ENCODE measurements at regions not wholly inside any gene's neighbourhood (a gene's known extent, or its start where the extent isn't known, plus 50 kb on each side); places are given as distances from the start of the nearest gene placed in this dataset.
"Not testable (repeated sequence)": the region's sequence is repeated elsewhere in the genome, so short reads cannot be mapped to it uniquely, and the experiment has no call there.

DNA sequence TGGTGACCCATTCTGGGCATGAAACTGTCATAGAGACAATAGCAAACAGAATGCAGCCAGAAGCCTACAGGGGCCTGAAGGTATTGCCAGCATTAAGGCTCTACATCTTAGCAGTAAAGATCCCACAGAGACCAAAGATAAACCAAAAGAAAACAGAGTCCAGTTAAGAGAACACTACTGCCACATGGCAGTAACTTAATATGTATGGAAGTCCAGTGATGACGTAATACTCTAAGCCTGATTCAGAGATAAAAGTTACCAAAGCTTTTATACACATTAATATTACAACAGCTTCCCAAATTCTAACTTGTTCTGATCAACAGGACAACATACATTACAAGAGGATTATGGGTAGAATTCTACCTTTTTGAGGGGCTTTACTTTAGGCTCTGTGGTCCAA is 371.5 kb downstream of the PRELID2 start:
- no peak for DNase-seq (ENCODE audit: low spot score)

DNA sequence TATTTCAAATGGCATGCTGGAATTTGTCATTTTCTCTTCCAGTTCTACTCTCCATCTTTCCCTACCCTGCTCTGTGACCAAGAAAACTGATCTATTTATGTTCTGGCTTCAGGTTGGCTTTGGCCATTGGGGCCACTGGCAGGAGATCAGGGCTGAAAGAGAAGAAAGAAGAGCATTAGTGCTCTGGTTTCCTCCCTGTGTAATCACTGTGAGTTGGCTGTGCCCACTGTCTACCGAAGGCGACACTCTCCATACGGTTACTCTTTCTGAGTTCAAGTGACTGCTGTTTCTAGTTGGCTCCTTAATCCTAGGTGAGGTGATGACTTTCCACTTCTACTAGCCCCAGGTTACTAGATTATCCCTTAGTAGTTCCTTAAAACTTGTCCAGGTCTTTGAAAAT is 372.6 kb downstream of the PRELID2 start:
- no peak for DNase-seq (ENCODE audit: low spot score)

DNA sequence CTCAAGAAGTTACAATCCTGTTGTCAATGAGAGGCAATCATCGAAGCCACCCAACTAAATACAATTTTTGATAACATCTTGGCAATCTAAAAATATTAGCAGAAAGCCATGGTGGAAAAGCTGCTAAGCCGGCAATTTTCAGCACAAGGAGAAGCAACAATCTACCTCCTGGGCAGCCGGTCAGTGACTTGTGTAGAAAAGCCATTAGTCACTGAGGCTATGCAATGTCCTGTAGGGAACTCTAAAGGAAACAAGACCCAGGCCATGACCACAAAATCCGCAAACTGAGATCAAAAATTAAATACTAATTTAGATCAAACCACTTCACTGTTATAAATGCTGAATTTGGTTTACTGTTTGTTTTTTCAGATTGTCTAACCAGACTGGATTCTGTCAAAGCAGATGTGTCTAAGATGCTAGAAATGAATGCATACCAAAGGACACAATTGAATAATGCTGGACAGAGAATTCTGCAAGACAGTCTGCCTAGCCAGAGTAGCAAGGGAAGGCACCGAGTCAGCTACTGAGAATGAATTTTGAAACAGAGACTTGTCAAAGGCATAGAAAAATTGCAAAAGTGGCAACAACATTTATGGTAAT is 384.8 kb downstream of the PRELID2 start:
- no peak for DNase-seq (ENCODE audit: low spot score)

DNA sequence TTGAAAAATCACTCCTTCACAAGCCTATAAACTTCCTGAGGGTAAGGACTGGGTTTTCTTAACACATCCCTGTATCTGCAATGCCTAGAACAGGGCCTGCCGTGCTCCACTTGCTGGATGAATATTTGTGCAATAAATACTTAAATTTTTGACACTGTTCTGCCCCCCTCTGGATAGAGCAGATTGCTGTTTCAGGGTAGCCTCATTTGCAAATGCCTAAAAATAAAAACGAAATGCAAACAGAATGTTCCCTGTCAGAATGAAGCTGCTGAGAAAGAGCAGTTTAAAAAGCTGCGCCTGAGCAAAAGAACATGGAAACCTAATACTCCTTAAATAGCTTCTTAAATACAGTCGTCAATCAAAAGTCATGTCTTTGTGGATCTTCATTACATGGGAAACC is 385.3 kb downstream of the PRELID2 start:
- DNase-seq (ENCODE audit: low spot score) = no peak

DNA sequence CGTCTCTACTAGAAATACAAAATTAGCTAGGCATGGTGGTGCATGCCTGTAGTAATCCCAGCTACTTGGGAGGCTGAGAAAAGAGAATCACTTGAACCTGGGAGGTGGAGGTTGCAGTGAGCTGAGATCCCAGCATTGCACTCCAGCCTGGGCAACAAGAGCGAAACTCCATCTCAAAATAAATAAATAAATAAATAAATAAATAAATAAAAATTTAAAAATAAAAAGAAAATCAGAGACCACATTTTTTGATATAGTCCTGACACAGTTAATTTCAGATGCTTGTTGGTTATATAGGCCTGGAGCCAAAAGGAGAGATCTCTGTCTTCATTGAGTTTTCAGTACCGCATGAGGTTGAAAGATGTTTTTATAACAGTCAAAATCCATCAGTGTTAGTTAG is 388.3 kb downstream of the PRELID2 start:
- not testable (repeated sequence) for DNase-seq (ENCODE audit: low spot score)

DNA sequence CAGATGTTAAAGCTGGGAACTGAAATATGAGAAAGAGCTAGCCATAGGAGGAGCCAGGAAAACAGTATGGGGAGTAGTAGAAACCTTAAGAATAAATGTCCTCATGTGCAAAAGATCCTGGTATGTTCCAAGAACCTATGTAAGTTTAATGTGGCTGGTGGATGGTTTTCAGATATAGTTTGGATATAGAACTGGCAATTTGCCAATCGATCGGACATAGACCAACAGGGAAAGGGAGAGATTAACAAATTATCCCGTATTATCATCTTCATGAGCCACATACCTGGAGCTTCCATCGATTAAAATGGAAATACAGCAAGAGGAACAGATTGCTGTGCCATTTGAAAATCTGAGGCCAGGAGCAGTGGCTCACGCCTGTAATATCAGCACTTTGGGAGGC is 388.7 kb downstream of the PRELID2 start:
- DNase-seq (ENCODE audit: low spot score) = no peak

DNA sequence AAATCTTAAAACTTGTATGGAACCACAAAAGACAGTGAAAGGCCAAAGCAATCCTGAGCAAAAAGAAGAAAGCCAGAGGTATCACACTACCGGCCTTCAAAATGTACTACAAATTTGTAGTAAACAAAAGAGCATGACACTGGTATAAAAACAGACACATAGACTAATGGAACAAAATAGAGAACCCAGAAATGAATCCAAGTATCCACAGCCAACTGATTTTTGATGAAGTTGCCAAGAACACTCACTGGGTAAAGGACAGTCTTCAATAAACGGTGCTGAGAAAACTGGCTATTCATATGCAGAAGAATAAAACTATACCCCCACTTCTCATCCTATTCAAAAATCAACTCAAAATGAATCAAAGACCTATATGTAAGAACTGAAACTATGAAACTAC is 390.1 kb downstream of the PRELID2 start:
- no peak for DNase-seq (ENCODE audit: low spot score)

DNA sequence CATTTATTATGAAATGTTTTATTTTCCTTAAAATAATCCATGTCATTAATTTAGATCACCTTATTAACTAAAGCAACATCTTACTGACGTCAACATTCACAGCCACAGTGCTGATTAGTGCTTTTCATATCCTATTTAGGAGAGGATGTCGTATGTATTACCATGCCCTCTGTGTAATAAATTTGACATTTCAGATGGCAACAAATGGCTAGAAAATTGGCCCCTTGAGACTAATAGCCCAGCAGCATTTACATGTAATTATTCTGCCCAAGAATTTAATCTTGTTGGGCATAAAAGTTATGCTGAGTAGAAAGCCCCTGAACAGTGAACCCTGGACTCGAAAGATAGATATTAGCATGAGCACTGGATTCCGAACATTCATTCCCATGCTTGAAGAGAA is 391.2 kb downstream of the PRELID2 start:
- DNase-seq (ENCODE audit: low spot score) = no peak

DNA sequence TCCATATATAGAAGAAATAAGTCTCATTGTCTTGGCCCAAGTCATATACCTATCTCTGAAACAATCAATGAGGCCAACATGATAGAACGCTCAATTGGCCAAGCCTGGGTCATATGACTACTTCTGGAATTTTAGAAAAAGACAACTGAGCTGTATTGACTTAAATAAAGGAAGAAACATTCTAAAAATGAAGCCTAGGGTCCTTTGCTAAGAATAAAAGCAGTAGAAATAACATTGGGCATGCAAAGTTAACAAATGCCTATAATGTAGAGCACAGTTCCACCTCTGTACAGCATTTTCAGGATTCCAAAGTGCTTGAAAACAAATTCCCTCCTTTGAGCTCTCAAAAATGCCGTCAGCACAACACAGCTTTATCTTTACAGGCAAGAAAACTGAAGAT is 391.8 kb downstream of the PRELID2 start:
- no peak for DNase-seq (ENCODE audit: low spot score)

DNA sequence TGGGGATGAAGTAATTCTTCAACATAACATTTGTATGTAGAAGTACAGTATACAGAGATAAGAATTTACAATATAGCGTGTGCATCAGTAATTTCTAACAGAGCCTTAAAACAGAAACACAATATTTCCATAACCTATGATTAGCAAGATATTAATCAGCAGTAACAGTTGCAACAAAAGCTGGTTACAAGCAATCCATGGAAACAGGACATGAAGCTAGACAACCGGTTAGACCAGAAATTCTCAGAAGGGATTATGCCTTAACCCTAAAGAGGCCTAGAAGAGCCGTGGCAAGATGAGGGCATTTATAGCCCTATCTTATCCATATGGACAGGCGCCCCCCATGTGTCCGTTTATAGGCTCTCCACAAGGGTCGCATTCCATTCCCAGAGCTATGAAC is 392.5 kb downstream of the PRELID2 start:
- not testable (repeated sequence) for DNase-seq (ENCODE audit: low spot score)

DNA sequence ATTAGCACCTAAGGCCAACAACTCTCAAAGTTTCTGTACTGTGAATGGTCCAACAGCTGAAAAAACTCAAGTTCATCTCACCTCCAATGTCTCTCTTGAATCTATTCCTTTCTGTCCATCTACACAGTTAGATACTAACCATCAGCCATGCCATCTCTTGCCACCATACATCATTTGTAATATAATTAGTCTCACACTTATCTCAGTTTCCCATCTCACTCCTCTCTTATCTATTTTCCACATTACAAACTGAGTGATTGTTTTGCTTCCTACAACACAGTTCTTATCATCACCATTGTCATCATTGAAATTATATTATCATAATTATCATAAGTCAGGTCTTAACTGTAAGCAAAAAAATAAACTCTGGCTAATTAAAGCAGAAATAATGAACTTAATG is 393.9 kb downstream of the PRELID2 start:
- DNase-seq (ENCODE audit: low spot score) = no peak

DNA sequence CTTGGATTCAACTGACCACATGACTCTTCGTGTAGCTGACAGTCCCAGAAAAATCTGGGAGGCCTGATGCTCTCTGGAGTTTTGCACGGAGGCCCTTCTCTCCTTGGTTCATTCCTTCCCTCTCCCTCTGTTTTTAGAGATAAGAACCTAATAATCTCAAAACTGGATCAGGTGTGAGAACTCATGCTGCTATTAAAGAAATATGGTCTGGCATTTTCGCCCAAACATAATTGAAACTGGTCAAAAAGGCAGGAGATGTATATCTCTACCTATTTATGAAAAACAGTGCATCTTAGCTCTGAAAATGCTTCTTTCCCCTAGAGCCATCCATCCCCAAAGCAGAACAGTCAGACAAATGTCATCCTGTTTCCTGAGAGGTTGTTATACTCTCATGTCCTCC is 397.5 kb downstream of the PRELID2 start:
- no peak for DNase-seq (ENCODE audit: low spot score)

DNA sequence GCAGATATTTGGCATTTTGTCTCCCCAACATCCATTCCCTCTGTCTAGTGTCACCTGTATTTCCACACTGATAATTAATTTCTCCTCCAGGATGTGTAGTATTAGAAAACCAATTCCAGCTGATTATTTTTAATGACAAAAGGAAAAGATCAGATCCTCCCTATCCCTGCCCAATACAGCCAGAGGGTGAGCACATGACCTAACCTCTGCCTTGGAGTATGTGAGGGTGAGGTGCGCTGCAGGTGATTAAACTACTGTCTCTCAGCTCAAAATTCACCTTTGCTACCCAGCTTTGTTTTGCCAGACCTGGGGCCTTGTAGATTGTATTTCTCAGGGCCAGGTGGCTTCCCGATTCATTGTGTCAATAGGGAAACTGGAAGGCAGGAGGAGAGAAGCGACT is 402.1 kb downstream of the PRELID2 start:
- no peak for DNase-seq (ENCODE audit: low spot score)

DNA sequence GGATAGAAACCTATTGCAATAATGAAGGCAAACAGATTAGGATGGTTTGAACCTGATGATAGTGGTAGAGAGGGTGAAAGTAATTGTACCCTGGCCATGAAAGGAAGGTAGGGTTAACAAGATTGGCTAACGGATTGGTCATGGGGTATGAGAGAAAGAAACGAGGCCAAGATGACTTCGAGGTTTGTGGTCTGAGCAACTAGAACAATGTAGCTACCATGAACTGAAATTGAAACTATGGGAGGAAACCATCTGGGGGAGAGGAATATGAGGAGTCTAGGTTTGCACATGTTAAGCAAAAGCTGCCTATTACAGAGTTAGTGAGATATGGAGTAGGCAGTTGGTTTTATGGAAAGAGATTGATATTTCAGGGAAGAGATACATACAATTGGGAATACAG is 406.0 kb downstream of the PRELID2 start:
- no peak for DNase-seq (ENCODE audit: low spot score)

DNA sequence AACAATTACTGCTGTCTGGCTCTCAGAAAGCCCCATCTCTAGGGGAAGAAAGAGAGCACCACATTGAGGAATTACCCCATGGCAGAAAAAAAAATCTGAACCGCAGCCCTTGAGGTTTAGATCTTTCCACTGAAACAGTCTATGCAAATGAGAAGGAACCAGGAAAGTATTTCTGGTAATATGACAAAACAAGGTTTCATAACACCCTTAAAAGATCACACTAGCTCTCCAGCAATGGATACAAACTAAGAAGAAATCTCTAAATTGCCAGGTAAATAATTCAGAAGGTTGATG is 427.1 kb downstream of the PRELID2 start:
- no peak for DNase-seq (ENCODE audit: low spot score)

DNA sequence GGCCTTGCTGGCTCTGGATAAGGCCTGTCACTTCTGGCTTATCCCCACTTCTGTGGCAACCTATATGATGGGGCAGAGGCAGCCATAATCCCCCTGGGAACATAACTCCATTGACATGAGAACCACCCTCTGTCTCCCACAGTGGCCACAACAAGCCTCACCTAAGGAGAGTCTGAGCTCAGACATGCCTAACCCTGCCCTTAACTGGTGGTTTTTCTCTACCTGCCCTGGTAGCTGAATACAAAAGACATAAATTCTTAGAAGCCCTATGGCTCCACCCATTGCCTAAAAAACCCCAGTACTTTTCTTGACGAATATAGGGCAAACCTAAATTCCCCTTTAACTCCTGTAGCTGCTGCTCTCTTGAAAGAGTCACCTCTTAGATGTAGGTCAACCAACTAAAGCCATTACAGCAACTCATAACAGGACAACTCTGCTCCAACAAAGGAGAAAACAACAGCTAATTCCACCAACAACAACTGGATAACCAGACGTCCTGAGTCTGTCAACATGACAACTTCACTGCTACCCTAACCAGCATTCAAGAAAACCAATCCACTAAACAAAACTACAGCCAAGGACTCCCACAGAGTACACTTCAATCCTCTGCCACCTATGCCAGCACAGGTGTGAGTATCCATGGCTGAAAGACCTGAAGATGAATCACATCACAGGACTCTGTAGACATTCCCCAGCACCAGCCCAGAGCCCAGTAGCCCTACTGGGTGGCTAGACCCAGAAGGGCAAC is 427.7 kb downstream of the PRELID2 start:
- no peak for DNase-seq (ENCODE audit: low spot score)

DNA sequence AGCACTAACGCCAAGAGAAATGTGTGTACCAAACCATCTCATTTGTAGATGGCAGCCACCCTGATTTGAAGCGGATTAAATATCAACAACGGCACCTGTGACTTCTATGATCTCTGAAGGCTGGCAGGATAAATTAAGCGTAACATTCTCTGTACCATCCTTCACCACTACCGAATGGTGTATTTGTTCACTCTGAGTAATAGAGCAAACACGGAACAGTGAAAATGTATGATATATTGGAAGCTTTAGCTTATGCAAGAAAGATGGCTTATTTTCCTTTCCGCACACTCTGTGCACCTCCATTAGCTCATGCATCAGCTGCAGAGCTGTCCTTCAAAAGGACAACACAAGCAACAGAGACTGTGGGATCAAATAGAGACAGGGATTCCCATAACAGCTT is 431.1 kb downstream of the PRELID2 start:
- DNase-seq (ENCODE audit: low spot score) = no peak

DNA sequence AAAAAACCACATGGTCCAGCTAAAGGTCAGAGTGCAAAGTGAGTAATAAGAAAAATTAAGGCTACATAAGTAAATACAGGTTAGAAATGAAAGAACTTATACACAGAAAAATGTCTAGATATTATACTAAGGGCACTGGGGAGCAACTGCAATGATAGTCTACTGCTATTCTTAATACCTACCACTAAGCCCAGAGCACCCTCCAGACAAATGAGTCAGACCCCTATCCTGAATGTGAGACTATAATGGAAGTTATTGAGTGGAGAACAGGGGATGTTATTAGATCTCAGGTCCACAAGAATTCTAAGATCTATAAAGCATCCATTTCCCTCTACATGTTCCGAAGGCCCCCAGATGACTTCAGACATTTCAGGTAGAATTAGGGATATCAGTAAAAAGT is 438.3 kb downstream of the PRELID2 start:
- DNase-seq (ENCODE audit: low spot score) = no peak

DNA sequence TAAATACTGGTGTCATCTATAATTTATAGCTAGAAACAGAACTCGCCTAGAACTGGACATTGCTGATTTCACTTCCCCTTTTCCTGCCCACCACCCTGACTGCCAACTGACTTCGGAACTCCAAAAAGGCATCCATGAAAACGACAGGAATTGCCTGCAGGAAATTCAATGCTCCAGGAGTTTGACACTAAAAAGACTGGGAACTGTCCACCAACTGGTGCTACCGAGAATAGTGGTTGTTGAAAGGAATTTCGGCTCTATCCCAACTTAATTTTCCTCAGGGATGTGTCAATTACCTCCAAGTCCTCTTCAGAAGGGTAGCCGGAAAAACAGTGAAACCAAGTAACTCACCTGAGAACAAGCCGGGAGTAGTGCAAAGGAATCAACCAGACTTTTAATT is 440.0 kb downstream of the PRELID2 start:
- not testable (repeated sequence) for DNase-seq (ENCODE audit: low spot score)

DNA sequence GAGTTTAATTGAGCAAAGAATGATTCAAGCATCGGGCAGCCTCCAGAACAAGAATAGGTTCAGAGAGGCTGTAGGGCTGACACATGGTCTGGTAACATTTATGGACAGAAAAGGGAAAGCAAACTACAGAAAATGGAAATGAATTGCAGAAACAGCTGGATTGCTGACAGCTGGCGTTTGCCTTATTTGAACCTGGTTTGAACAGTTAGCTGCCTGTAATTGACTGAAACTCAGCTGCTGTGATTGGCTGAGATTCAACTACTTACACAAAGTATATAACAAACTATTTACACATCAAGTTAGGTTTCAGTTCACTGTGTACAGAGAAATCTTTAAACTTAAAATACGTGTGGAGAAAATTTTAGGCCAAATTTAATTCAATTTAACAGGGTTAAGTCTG is 441.7 kb downstream of the PRELID2 start:
- DNase-seq (ENCODE audit: low spot score) = no peak

DNA sequence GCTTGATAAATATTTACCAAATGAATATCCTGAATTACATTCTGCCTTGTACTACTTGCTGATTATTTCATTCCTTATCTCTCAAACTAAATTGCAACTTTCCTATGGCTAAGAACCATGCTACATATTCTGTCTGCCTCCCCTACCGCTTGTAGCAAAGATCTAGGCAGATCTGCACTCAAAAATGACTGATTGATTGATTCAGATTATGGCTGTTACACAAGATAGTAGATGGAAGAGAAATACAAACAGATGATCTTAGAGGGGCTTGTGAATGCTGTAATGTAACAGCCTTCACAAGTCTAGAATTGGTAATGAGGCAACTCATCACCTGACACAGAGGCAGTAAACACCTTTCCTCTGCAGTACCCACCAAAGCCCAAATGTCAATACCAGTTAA is 446.1 kb downstream of the PRELID2 start:
- no peak for DNase-seq (ENCODE audit: low spot score)

DNA sequence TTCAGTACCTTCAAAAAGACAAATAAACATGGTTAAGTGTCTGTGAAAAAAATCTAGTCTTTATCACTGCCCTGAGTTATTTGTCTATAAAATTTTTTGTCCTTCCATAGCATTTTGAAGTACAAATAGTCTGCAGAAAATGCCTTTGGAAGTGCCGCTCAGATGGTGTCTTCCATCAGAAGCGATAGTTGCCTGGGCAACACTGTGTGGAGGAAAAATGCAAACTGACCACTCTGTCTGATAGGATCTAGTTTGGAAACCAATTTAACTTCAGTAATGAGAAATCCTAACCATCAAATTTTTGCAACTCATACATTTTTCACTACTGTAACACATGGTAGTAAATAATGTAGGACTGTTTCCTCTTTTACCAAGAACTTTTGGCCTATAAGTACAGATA is 449.9 kb downstream of the PRELID2 start:
- no peak for DNase-seq (ENCODE audit: low spot score)

DNA sequence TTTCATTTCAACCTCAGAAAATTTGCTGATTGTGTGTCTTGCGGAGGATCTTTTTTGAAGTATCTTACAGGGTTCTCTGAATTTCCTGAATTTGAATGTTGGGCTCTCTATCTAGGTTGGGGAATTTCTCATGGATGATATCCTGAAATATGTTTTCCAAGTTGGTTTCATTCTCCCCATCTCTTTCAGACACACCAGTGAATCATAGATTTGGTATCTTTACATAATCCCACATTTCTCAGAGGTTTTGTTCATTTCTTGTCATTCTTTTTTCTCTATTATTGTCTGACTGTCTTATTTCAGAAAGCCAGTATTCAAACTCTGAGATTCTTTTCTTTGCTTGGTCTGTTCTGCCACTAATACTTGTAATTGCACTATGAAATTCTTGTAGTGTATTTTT is 456.9 kb downstream of the PRELID2 start:
- DNase-seq (ENCODE audit: low spot score) = no peak

DNA sequence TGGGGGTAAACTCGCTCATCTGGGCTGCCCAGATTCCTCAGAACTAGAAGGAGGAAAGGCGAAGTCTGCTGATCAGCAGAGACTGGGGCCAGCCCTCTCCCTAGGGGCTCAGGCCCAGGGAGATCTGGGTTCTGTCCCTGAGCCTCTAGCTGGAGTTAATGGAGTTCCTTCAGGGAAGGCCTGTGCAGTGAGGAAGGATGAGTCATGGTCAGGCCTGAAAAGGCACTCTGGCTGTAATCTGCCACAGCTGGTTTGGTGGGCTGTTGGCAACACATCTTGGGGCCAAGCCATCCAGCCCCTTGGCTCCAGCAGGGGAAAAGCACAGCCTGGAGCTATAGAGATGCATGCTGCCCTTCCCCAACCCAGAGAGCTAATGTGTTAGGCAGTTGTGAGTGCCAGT is 459.6 kb downstream of the PRELID2 start:
- DNase-seq (ENCODE audit: low spot score) = no peak
